ENCODE measurements at regions not wholly inside any gene's neighbourhood (a gene's known extent, or its start where the extent isn't known, plus 50 kb on each side); places are given as distances from the start of the nearest gene placed in this dataset.

DNA sequence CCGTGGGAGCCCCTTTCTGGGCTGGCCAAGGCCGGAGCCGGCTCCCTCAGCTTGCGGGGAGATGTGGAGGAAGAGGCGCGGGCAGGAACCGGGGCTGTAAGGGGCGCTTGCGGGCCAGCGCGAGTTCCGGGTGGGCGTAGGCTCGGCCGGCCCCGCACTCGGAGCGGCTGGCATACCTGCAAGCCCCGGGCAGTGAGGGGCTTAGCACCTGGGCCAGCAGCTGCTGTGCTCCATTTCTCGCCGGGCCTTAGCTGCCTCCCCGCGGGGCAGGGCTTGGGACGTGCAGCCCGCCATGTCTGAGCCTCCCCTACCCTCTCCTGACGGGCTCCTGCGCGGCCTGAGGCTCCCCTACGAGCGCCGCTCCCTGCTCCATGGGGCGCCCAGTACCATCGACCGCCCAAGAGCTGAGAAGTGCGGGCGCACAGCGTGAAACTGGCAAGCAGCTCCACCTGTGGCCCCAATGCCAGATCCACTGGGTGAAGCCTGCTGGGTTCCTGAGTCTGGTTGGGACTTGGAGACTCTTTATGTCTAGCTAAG is 82.8 kb upstream of the E2F3 start:
- no peak for ATAC-seq (ENCODE audit: insufficient read depth, low read depth)
- Histone ChIP-seq H3K4me1 (ENCODE audit: insufficient read depth, low read length) (peaks cover 16% of the 10 kb centered on the region), H2AFZ (ENCODE audit: low read depth, low read length) (peak overlapping the region; percentile 89; the same call in 1 of the 2 replicates), H3K4me3 (ENCODE audit: low read depth in 1 of 2, low read length in 2 of 2) (peak overlapping the region in 1 of 2 experiments; percentile 60; a peak in 2 of 4 replicates), H3K4me2 (ENCODE audit: insufficient read depth, low read length) (0 out of 2 replicates have a peak overlapping the region, but pooled peaks have one; percentile 72), H3K9ac (ENCODE audit: low read depth, low read length) (no peak overlapping the region), H3K27me3 (ENCODE audit: insufficient read depth, low read length, poor library complexity) (no peaks in the 10 kb centered on the region), H4K20me1 (ENCODE audit: insufficient read depth, low read length) (no peaks in the 10 kb centered on the region), H3K27ac (ENCODE audit: low read length) (peak overlapping the region; percentile 55), H3K79me2 (ENCODE audit: insufficient read depth, low read length) (no peaks in the 10 kb centered on the region), H3K9me3 (ENCODE audit: insufficient read depth, low read length, severe bottlenecking) (peaks cover 7% of the 10 kb centered on the region), H3K36me3 (ENCODE audit: insufficient read depth, low read length) (no peaks in the 10 kb centered on the region)
- TF ChIP-seq EZH2 (IDR thresholded peaks at IDR 0.05; ENCODE audit: borderline replicate concordance, low read depth, low read length, severe bottlenecking) (no peak), CTCF (IDR thresholded peaks at IDR 0.05; ENCODE audit: borderline replicate concordance, extremely low read depth, low read length, poor library complexity, severe bottlenecking) (no peak)
- no peak for DNase-seq

- Histone ChIP-seq H3K9ac (ENCODE audit: low read depth, low read length) (peak overlapping the region; percentile 58), H3K4me1 (ENCODE audit: insufficient read depth, low read length) (peaks cover 16% of the 10 kb centered on the region), H3K36me3 (ENCODE audit: insufficient read depth, low read length) (no peaks in the 10 kb centered on the region), H3K79me2 (ENCODE audit: insufficient read depth, low read length) (no peaks in the 10 kb centered on the region), H3K9me3 (ENCODE audit: insufficient read depth, low read length, severe bottlenecking) (peaks cover 7% of the 10 kb centered on the region), H4K20me1 (ENCODE audit: insufficient read depth, low read length) (no peaks in the 10 kb centered on the region), H3K27ac (ENCODE audit: low read length) (peak overlapping the region; percentile 92), H2AFZ (ENCODE audit: low read depth, low read length) (peak overlapping the region; percentile 89), H3K4me2 (ENCODE audit: insufficient read depth, low read length) (peak overlapping the region; percentile 72), H3K4me3 (ENCODE audit: low read depth in 1 of 2, low read length in 2 of 2) (peak overlapping the region; percentile 22 to 60; a peak in 3 of 4 replicates), H3K27me3 (ENCODE audit: insufficient read depth, low read length, poor library complexity) (no peaks in the 10 kb centered on the region)
- DNase-seq (peak; percentile 77), ATAC-seq (ENCODE audit: insufficient read depth, low read depth) (peak; percentile 92)
- no peak for TF ChIP-seq CTCF (IDR thresholded peaks at IDR 0.05; ENCODE audit: borderline replicate concordance, extremely low read depth, low read length, poor library complexity, severe bottlenecking)
- no peak for TF ChIP-seq EZH2 (IDR thresholded peaks at IDR 0.05; ENCODE audit: borderline replicate concordance, low read depth, low read length, severe bottlenecking)
Measured at GRCh38 chr6:20319520-20320357, 81.9 kb upstream of the E2F3 start.

GRCh38 chr6:20325641-20326421 is 75.8 kb upstream of the E2F3 start:
- ATAC-seq (ENCODE audit: insufficient read depth, low read depth) (no peak), DNase-seq (no peak)
- Histone ChIP-seq H3K36me3 (ENCODE audit: insufficient read depth, low read length) (no peaks in the 10 kb centered on the region), H3K4me3 (ENCODE audit: low read depth in 1 of 2, low read length in 2 of 2) (no peak overlapping the region), H3K27ac (ENCODE audit: low read length) (no peak overlapping the region), H3K9me3 (ENCODE audit: insufficient read depth, low read length, severe bottlenecking) (no peaks in the 10 kb centered on the region), H3K4me2 (ENCODE audit: insufficient read depth, low read length) (no peak overlapping the region), H3K9ac (ENCODE audit: low read depth, low read length) (no peak overlapping the region), H4K20me1 (ENCODE audit: insufficient read depth, low read length) (no peaks in the 10 kb centered on the region), H3K4me1 (ENCODE audit: insufficient read depth, low read length) (no peaks in the 10 kb centered on the region), H3K79me2 (ENCODE audit: insufficient read depth, low read length) (no peaks in the 10 kb centered on the region), H2AFZ (ENCODE audit: low read depth, low read length) (no peak overlapping the region), H3K27me3 (ENCODE audit: insufficient read depth, low read length, poor library complexity) (peaks cover 5% of the 10 kb centered on the region)
- TF ChIP-seq CTCF (IDR thresholded peaks at IDR 0.05; ENCODE audit: borderline replicate concordance, extremely low read depth, low read length, poor library complexity, severe bottlenecking) = no peak
- TF ChIP-seq EZH2 (IDR thresholded peaks at IDR 0.05; ENCODE audit: borderline replicate concordance, low read depth, low read length, severe bottlenecking) = no peak

All from DND-41 (cell line).